ENCODE measurements at regions not wholly inside any gene's neighbourhood (a gene's known extent, or its start where the extent isn't known, plus 50 kb on each side); places are given as distances from the start of the nearest gene placed in this dataset.

- no peak for TF ChIP-seq CTCF (IDR thresholded peaks at IDR 0.05)
- TF ChIP-seq EP300 (IDR thresholded peaks at IDR 0.05) = no peak
These were observed 484.0 kb upstream of the ZWINT start for GRCh38 chr10:56844978-56845529.

Data from tibial nerve (tissue), 4 donors.